ENCODE measurements at regions not wholly inside any gene's neighbourhood (a gene's known extent, or its start where the extent isn't known, plus 50 kb on each side); places are given as distances from the start of the nearest gene placed in this dataset.

GRCh38 chr12:97408363-97408762, 54.2 kb upstream of the RMST start:
- Histone ChIP-seq H3K4me3 (ENCODE audit: low read depth, low read length) (no peak overlapping the region), H3K9me3 (ENCODE audit: control insufficient read depth, insufficient read depth, low read length) (no peaks in the 10 kb centered on the region), H3K36me3 (ENCODE audit: control insufficient read depth, insufficient read depth, low read length) (no peaks in the 10 kb centered on the region), H3K27me3 (ENCODE audit: control insufficient read depth, insufficient read depth, low read length) (no peaks in the 10 kb centered on the region), H3K27ac (ENCODE audit: low read depth, low read length) (no peak overlapping the region), H3K4me1 (ENCODE audit: control insufficient read depth, insufficient read depth, low read length) (no peaks in the 10 kb centered on the region)
- no peak for DNase-seq (ENCODE audit: low read depth in 4 of 6, low spot score in 6 of 6)
- WGBS (ENCODE audit: insufficient coverage), result 97% methylated on average over 3 of the region's 3 CpGs

GRCh38 chr12:97411341-97411740, 51.3 kb upstream of the RMST start:
- Histone ChIP-seq H3K4me1 (ENCODE audit: control insufficient read depth, insufficient read depth, low read length) (no peaks in the 10 kb centered on the region), H3K36me3 (ENCODE audit: control insufficient read depth, insufficient read depth, low read length) (no peaks in the 10 kb centered on the region), H3K27me3 (ENCODE audit: control insufficient read depth, insufficient read depth, low read length) (no peaks in the 10 kb centered on the region), H3K9me3 (ENCODE audit: control insufficient read depth, insufficient read depth, low read length) (no peaks in the 10 kb centered on the region), H3K4me3 (ENCODE audit: low read depth, low read length) (no peak overlapping the region), H3K27ac (ENCODE audit: low read depth, low read length) (no peak overlapping the region)
- DNase-seq (ENCODE audit: low read depth in 4 of 6, low spot score in 6 of 6), result peak in 1 of 6 donors; percentile 67
- WGBS (ENCODE audit: insufficient coverage), result 77% methylated on average over 2 of the region's 3 CpGs
